MM.1S (cell line): ENCODE measurements at regions not wholly inside any gene's neighbourhood (a gene's known extent, or its start where the extent isn't known, plus 50 kb on each side); places are given as distances from the start of the nearest gene placed in this dataset.

Experiments
- CTCF ChIP-seq: fragments of 300-600 bp; sonication (generic); IDR thresholded peaks from 2 replicates; pipeline ENCODE4 v1.5.1; 2016; ENCODE audit warnings: antibody characterized with exemption, low read length, mixed read lengths
- EZH2 ChIP-seq: fragments of 300-600 bp; sonication (generic); optimal IDR thresholded peaks from 2 replicates; pipeline ENCODE3; 2017; ENCODE audit warnings: low read depth, mild to moderate bottlenecking, antibody characterized with exemption, low read length, mixed read lengths
- EZH2phosphoT487 ChIP-seq: fragments of 300-600 bp; sonication (generic); IDR thresholded peaks from 2 replicates; pipeline ENCODE4 v1.6.1; 2018; ENCODE audit warnings: antibody characterized with exemption, low read length

GRCh38 chr6:104472021-104472901 lies 387.5 kb downstream of the HACE1 start:
- TF ChIP-seq CTCF (no peak), EZH2 (no peak), EZH2phosphoT487 (no peak)
